HL-60 (cell line): ENCODE measurements at regions not wholly inside any gene's neighbourhood (a gene's known extent, or its start where the extent isn't known, plus 50 kb on each side); places are given as distances from the start of the nearest gene placed in this dataset.

Source experiments
- DNase-seq, 2 experiments: peaks; one replicate each; pipeline ENCODE4 v3.0.0-alpha.2; 2010 to 2020; ENCODE audit warnings: low read depth in 1 of 2, low spot score in 1 of 2
- H3K27ac ChIP-seq: fragments of 250-450 bp; sonication (Bioruptor Pico); replicated peaks from 2 replicates; pipeline ENCODE4 v1.5.1; 2020; ENCODE audit warnings: mild to moderate bottlenecking, moderate library complexity
- H3K27me3 ChIP-seq: fragments of 250-450 bp; sonication (Bioruptor Pico); 2 replicates; pipeline ENCODE4 v1.5.1; 2021; ENCODE audit warnings: mild to moderate bottlenecking, moderate library complexity; ENCODE audit not compliant: insufficient read depth, poor library complexity, severe bottlenecking
- H3K4me3 ChIP-seq: replicated peaks from 2 replicates; pipeline ENCODE4 v1.5.1; 2011; ENCODE audit warnings: mild to moderate bottlenecking, control low read depth, low read length; ENCODE audit not compliant: insufficient read depth
- CTCF ChIP-seq: IDR thresholded peaks from one replicate; pipeline ENCODE4 v1.5.1; 2011; ENCODE audit warnings: low read length, control low read depth, inconsistent platforms; ENCODE audit not compliant: insufficient read depth
- GABPA ChIP-seq: IDR thresholded peaks from 2 replicates; pipeline ENCODE4 v1.6.1; 2012; ENCODE audit warnings: low read depth
- POLR2AphosphoS5 ChIP-seq: IDR thresholded peaks from 2 replicates; pipeline ENCODE4 v1.6.1; 2012; ENCODE audit warnings: low read depth
- REST ChIP-seq: IDR thresholded peaks from 2 replicates; pipeline ENCODE4 v1.6.1; 2012; ENCODE audit warnings: low read depth; ENCODE audit not compliant: insufficient replicate concordance
- SPI1 ChIP-seq: IDR thresholded peaks from 2 replicates; pipeline ENCODE4 v1.6.1; 2012; ENCODE audit warnings: low read depth, mild to moderate bottlenecking, borderline replicate concordance

GRCh38 chr10:78812571-78813318 lies 256.0 kb upstream of the ZMIZ1 start:
- no peak overlapping the region for H3K4me3 ChIP-seq
- no peaks in the 10 kb centered on the region for H3K27me3 ChIP-seq
- no peak overlapping the region for H3K27ac ChIP-seq
- no peak for DNase-seq
- no peak for TF ChIP-seq CTCF
- no peak for TF ChIP-seq POLR2AphosphoS5
- TF ChIP-seq SPI1 = no peak
- TF ChIP-seq REST = no peak
- no peak for TF ChIP-seq GABPA

GRCh38 chr10:78813526-78813925 lies 255.2 kb upstream of the ZMIZ1 start:
- no peak overlapping the region for H3K27ac ChIP-seq
- H3K4me3 ChIP-seq = no peak overlapping the region
- no peak for DNase-seq
- no peaks in the 10 kb centered on the region for H3K27me3 ChIP-seq
- TF ChIP-seq SPI1 (no peak), POLR2AphosphoS5 (no peak), REST (no peak), CTCF (no peak), GABPA (no peak)

GRCh38 chr10:78813998-78814399 lies 254.8 kb upstream of the ZMIZ1 start:
- DNase-seq = no peak
- Histone ChIP-seq H3K4me3 (no peak overlapping the region), H3K27me3 (no peaks in the 10 kb centered on the region), H3K27ac (no peak overlapping the region)
- TF ChIP-seq GABPA (no peak), CTCF (no peak), REST (no peak), POLR2AphosphoS5 (no peak), SPI1 (no peak)
